GM23338 (cell line): ENCODE measurements at regions not wholly inside any gene's neighbourhood (a gene's known extent, or its start where the extent isn't known, plus 50 kb on each side); places are given as distances from the start of the nearest gene placed in this dataset.

Experiments
- ATAC-seq: fragments of 200-7000 bp; cut with Tn5 transposase; 3 replicates; pipeline ENCODE4 v1.9.1; 2020
- DNase-seq: peaks from one replicate; pipeline ENCODE4 v3.0.0-alpha.2; 2015; ENCODE audit warnings: low spot score
- H2AFZ ChIP-seq: fragments of 200-600 bp; sonication (generic); 2 replicates; pipeline ENCODE4 v1.8.0; 2016; ENCODE audit warnings: antibody characterized with exemption, mild to moderate bottlenecking, moderate library complexity
- H3F3A ChIP-seq: fragments of 200-600 bp; sonication (generic); replicated peaks from 2 replicates; pipeline ENCODE4 v1.8.0; 2017; ENCODE audit warnings: antibody characterized with exemption, mixed run types, low read depth
- H3K27ac ChIP-seq: fragments of 200-600 bp; sonication (generic); 2 replicates; pipeline ENCODE4 v1.6.1; 2016; ENCODE audit warnings: low read depth
- H3K27me3 ChIP-seq: fragments of 200-600 bp; sonication (generic); 2 replicates; pipeline ENCODE4 v1.8.0; 2016; ENCODE audit warnings: mild to moderate bottlenecking, mixed run types, moderate library complexity; ENCODE audit not compliant: insufficient read depth
- H3K36me3 ChIP-seq: fragments of 200-600 bp; sonication (generic); 2 replicates; pipeline ENCODE4 v1.8.0; 2016; ENCODE audit warnings: mild to moderate bottlenecking; ENCODE audit not compliant: insufficient read depth
- H3K4me1 ChIP-seq: fragments of 200-600 bp; sonication (generic); 2 replicates; pipeline ENCODE4 v1.8.0; 2016; ENCODE audit warnings: mild to moderate bottlenecking, moderate library complexity; ENCODE audit not compliant: insufficient read depth
- H3K4me2 ChIP-seq: fragments of 200-600 bp; sonication (generic); 2 replicates; pipeline ENCODE4 v1.7.1; 2017; ENCODE audit warnings: mixed run types
- H3K4me3 ChIP-seq: fragments of 200-600 bp; sonication (generic); 2 replicates; pipeline ENCODE4 v1.6.1; 2016; ENCODE audit warnings: mixed run types
- H3K79me2 ChIP-seq: fragments of 200-600 bp; sonication (generic); replicated peaks from 2 replicates; pipeline ENCODE4 v1.8.0; 2017; ENCODE audit warnings: mild to moderate bottlenecking; ENCODE audit not compliant: insufficient read depth
- H3K9me2 ChIP-seq: fragments of 200-600 bp; sonication (generic); 2 replicates; pipeline ENCODE4 v1.8.0; 2017; ENCODE audit not compliant: insufficient read depth
- H4K20me1 ChIP-seq: fragments of 200-600 bp; sonication (generic); replicated peaks from 2 replicates; pipeline ENCODE4 v1.8.0; 2017; ENCODE audit warnings: mild to moderate bottlenecking; ENCODE audit not compliant: insufficient read depth
- H3K27ac Mint-ChIP-seq: 2 replicates; pipeline ENCODE4 v1.8.0; 2020; ENCODE audit warnings: inconsistent platforms, mild to moderate bottlenecking, moderate library complexity, mixed read lengths
- H3K27me3 Mint-ChIP-seq: 3 replicates; pipeline ENCODE4 v1.8.0; 2022; ENCODE audit warnings: low read depth, mild to moderate bottlenecking, moderate library complexity, mixed read lengths, inconsistent platforms; ENCODE audit not compliant: insufficient read depth, poor library complexity
- H3K36me3 Mint-ChIP-seq: 3 replicates; pipeline ENCODE4 v1.8.0; 2021; ENCODE audit warnings: low read depth, mild to moderate bottlenecking, inconsistent platforms, moderate library complexity, mixed read lengths
- H3K4me1 Mint-ChIP-seq: 3 replicates; pipeline ENCODE4 v1.8.0; 2020; ENCODE audit warnings: mild to moderate bottlenecking, inconsistent platforms, mixed read lengths
- H3K4me3 Mint-ChIP-seq: 3 replicates; pipeline ENCODE4 v1.8.0; 2021; ENCODE audit warnings: moderate library complexity, mild to moderate bottlenecking, inconsistent platforms, mixed read lengths
- H3K9me3 Mint-ChIP-seq: 3 replicates; pipeline ENCODE4 v1.8.0; 2020; ENCODE audit warnings: moderate library complexity, mild to moderate bottlenecking, inconsistent platforms, mixed read lengths
- CREB1 ChIP-seq: fragments of 250-450 bp; sonication (Bioruptor Pico); IDR thresholded peaks from 2 replicates; pipeline ENCODE4 v1.5.0; 2020; ENCODE audit warnings: low read depth, mild to moderate bottlenecking, moderate library complexity
- CTCF ChIP-seq, 2 experiments: fragments of 200-600 bp in 1 of 2; sonication (generic) in 1 of 2; conservative IDR thresholded peaks; 2 replicates each; pipeline versions ENCODE4 v1.5.1 to v1.6.1; 2016 to 2017; ENCODE audit warnings: antibody characterized with exemption in 2 of 2, low read depth in 2 of 2, mild to moderate bottlenecking in 2 of 2, moderate library complexity in 1 of 2
- ETS1 ChIP-seq: IDR thresholded peaks from 2 replicates; pipeline ENCODE4 v1.6.1; 2016; ENCODE audit warnings: antibody characterized with exemption
- EZH2 ChIP-seq: fragments of 200-600 bp; sonication (generic); IDR thresholded peaks from one replicate; pipeline ENCODE4 v1.8.0; 2017; ENCODE audit warnings: antibody characterized with exemption, mild to moderate bottlenecking, low read depth; ENCODE audit not compliant: unreplicated experiment
- EZH2phosphoT487 ChIP-seq: fragments of 200-600 bp; sonication (generic); IDR thresholded peaks from one replicate; pipeline ENCODE4 v1.8.1; 2018; ENCODE audit warnings: antibody characterized with exemption; ENCODE audit not compliant: unreplicated experiment
- JUNB ChIP-seq: IDR thresholded peaks from one replicate; pipeline ENCODE4 v1.6.1; 2016; ENCODE audit warnings: antibody characterized with exemption; ENCODE audit not compliant: unreplicated experiment
- NANOG ChIP-seq: IDR thresholded peaks from 2 replicates; pipeline ENCODE4 v1.6.1; 2016; ENCODE audit warnings: antibody characterized with exemption, borderline replicate concordance
- POLR2AphosphoS5 ChIP-seq: IDR thresholded peaks from 2 replicates; pipeline ENCODE4 v1.6.1; 2016; ENCODE audit warnings: antibody characterized with exemption, low read depth
- REST ChIP-seq: IDR thresholded peaks from one replicate; pipeline ENCODE4 v1.6.1; 2018; ENCODE audit warnings: antibody characterized with exemption; ENCODE audit not compliant: unreplicated experiment
- STAT1 ChIP-seq: IDR thresholded peaks from one replicate; pipeline ENCODE4 v1.6.1; 2016; ENCODE audit warnings: antibody characterized with exemption; ENCODE audit not compliant: unreplicated experiment
- ZNF114 ChIP-seq: fragments of 250-450 bp; sonication (Bioruptor Pico); IDR thresholded peaks from 2 replicates; pipeline ENCODE4 v1.5.0; 2020; ENCODE audit warnings: mild to moderate bottlenecking, moderate library complexity
- ZNF331 ChIP-seq: fragments of 250-450 bp; sonication (Bioruptor Pico); IDR thresholded peaks from 2 replicates; pipeline ENCODE4 v1.5.0; 2020; ENCODE audit warnings: low read depth, mild to moderate bottlenecking, moderate library complexity
- ZNF462 ChIP-seq: fragments of 250-450 bp; sonication (Bioruptor Pico); IDR thresholded peaks from 2 replicates; pipeline ENCODE4 v1.5.0; 2020; ENCODE audit warnings: mild to moderate bottlenecking, moderate library complexity

- Histone ChIP-seq H3K9me2 (no peaks in the 10 kb centered on the region), H2AFZ (peak overlapping the region; percentile 82; the same call in 1 of the 2 replicates), H3K4me3 (no peak overlapping the region), H3K27ac (no peak overlapping the region), H3K4me2 (no peak overlapping the region), H3K4me1 (no peaks in the 10 kb centered on the region), H3K79me2 (no peaks in the 10 kb centered on the region), H4K20me1 (no peaks in the 10 kb centered on the region), H3F3A (no peaks in the 10 kb centered on the region), H3K27me3 (no peaks in the 10 kb centered on the region), H3K36me3 (no peaks in the 10 kb centered on the region; the same call in 1 of the 2 replicates)
- Mint-ChIP-seq H3K4me1 (no peaks in the 10 kb centered on the region; the same call in 2 of the 3 replicates), H3K9me3 (no peaks in the 10 kb centered on the region), H3K27me3 (no peaks in the 10 kb centered on the region), H3K36me3 (no peaks in the 10 kb centered on the region), H3K27ac (no peak overlapping the region), H3K4me3 (no peak overlapping the region)
- TF ChIP-seq STAT1 (no peak), ETS1 (no peak), ZNF114 (CRISPR knock-in tag) (no peak), CREB1 (CRISPR knock-in tag) (no peak), JUNB (no peak), EZH2 (no peak), POLR2AphosphoS5 (no peak), EZH2phosphoT487 (no peak), CTCF (conservative IDR thresholded peaks at IDR 0.05; ENCODE audit: low read depth in 2 of 2) (no peak), REST (no peak), NANOG (no peak), ZNF331 (CRISPR knock-in tag) (no peak), ZNF462 (CRISPR knock-in tag) (no peak)
- DNase-seq (no peak), ATAC-seq (no peak)
Observed at GRCh38 chr4:132003593-132003992, 1145.5 kb upstream of the PCDH10 start.
